Lower lobe of right lung (tissue), 2 donors: ENCODE measurements at regions not wholly inside any gene's neighbourhood (a gene's known extent, or its start where the extent isn't known, plus 50 kb on each side); places are given as distances from the start of the nearest gene placed in this dataset.

Source experiments
- ATAC-seq, 2 donors: fragments of 200-7000 bp; cut with Tn5 transposase; one replicate each; pipeline ENCODE4 v1.9.1; 2020 to 2022; ENCODE audit warnings: mild to moderate bottlenecking in 2 of 2, moderate library complexity in 2 of 2
- DNase-seq: peaks from one replicate; pipeline ENCODE4 v3.0.0-alpha.2; 2020
- H3K27ac ChIP-seq: fragments of 200-600 bp; one replicate; pipeline ENCODE4 v1.8.0; 2022
- H3K27me3 ChIP-seq: fragments of 200-600 bp; one replicate; pipeline ENCODE4 v1.8.0; 2022; ENCODE audit warnings: low read depth
- H3K36me3 ChIP-seq: fragments of 200-600 bp; one replicate; pipeline ENCODE4 v1.8.0; 2022; ENCODE audit warnings: mild to moderate bottlenecking
- H3K4me1 ChIP-seq: fragments of 200-600 bp; one replicate; pipeline ENCODE4 v1.8.0; 2022
- H3K4me3 ChIP-seq: fragments of 200-600 bp; one replicate; pipeline ENCODE4 v1.8.0; 2022; ENCODE audit warnings: mild to moderate bottlenecking
- H3K9me3 ChIP-seq: fragments of 200-600 bp; one replicate; pipeline ENCODE4 v1.8.0; 2022
- CTCF ChIP-seq: fragments of 200-600 bp; IDR thresholded peaks from one replicate; pipeline ENCODE4 v1.8.0; 2022; ENCODE audit warnings: antibody characterized with exemption, mild to moderate bottlenecking
- intact Hi-C: fragments of 100-400 bp; cut with DNase I; formaldehyde crosslinking; loops from one replicate; pipeline ENCODE4 v1.11.0; 2022
- donor health status: DM: no; HTN: yes; CAD: no; lungs with severe emphysema.

- no peaks in the 10 kb centered on the region for H3K36me3 ChIP-seq
- DNase-seq (no peak), ATAC-seq (no peak)
- H3K9me3 ChIP-seq, result no peaks in the 10 kb centered on the region
- no peaks in the 10 kb centered on the region for H3K4me1 ChIP-seq
- H3K27ac ChIP-seq, result no peak overlapping the region
- no peaks in the 10 kb centered on the region for H3K27me3 ChIP-seq
- H3K4me3 ChIP-seq, result no peak overlapping the region
- no peak for TF ChIP-seq CTCF
- intact Hi-C loops, result no loop called here
These were observed 521.9 kb upstream of the PRMT6 start for GRCh38 chr1:106534612-106535011.

GRCh38 chr1:106536741-106537140, 519.7 kb upstream of the PRMT6 start:
- Histone ChIP-seq H3K27ac (no peak overlapping the region), H3K27me3 (no peaks in the 10 kb centered on the region), H3K36me3 (no peaks in the 10 kb centered on the region), H3K4me1 (no peaks in the 10 kb centered on the region), H3K4me3 (no peak overlapping the region), H3K9me3 (peaks cover 9% of the 10 kb centered on the region)
- DNase-seq, result no peak
- ATAC-seq, result no peak
- intact Hi-C loops, result no loop called here
- no peak for TF ChIP-seq CTCF

- no peaks in the 10 kb centered on the region for H3K27me3 ChIP-seq
- no peak for TF ChIP-seq CTCF
- H3K27ac ChIP-seq, result no peak overlapping the region
- H3K36me3 ChIP-seq, result no peaks in the 10 kb centered on the region
- H3K4me3 ChIP-seq, result no peak overlapping the region
- peaks cover 5% of the 10 kb centered on the region for H3K9me3 ChIP-seq
- ATAC-seq (no peak), DNase-seq (no peak)
- intact Hi-C loops, result no loop called here
- H3K4me1 ChIP-seq, result no peaks in the 10 kb centered on the region
These were observed 507.7 kb upstream of the PRMT6 start for GRCh38 chr1:106548726-106549125.

GRCh38 chr1:106554294-106554693, 502.2 kb upstream of the PRMT6 start:
- no peaks in the 10 kb centered on the region for H3K36me3 ChIP-seq
- H3K27ac ChIP-seq, result no peak overlapping the region
- intact Hi-C loops, result no loop called here
- no peaks in the 10 kb centered on the region for H3K27me3 ChIP-seq
- TF ChIP-seq CTCF, result no peak
- no peaks in the 10 kb centered on the region for H3K4me1 ChIP-seq
- no peak overlapping the region for H3K4me3 ChIP-seq
- no peaks in the 10 kb centered on the region for H3K9me3 ChIP-seq
- ATAC-seq, result no peak
- no peak for DNase-seq

- Histone ChIP-seq H3K4me3 (no peak overlapping the region), H3K27ac (no peak overlapping the region), H3K36me3 (no peaks in the 10 kb centered on the region), H3K27me3 (no peaks in the 10 kb centered on the region), H3K9me3 (no peaks in the 10 kb centered on the region), H3K4me1 (no peaks in the 10 kb centered on the region)
- ATAC-seq (no peak), DNase-seq (no peak)
- intact Hi-C loops, result no loop called here
- no peak for TF ChIP-seq CTCF
These were observed 500.9 kb upstream of the PRMT6 start for GRCh38 chr1:106555571-106555970.

GRCh38 chr1:106564192-106564591, 492.3 kb upstream of the PRMT6 start:
- no peaks in the 10 kb centered on the region for H3K36me3 ChIP-seq
- no peaks in the 10 kb centered on the region for H3K9me3 ChIP-seq
- no peak overlapping the region for H3K4me3 ChIP-seq
- no peak overlapping the region for H3K27ac ChIP-seq
- no peaks in the 10 kb centered on the region for H3K4me1 ChIP-seq
- DNase-seq (no peak), ATAC-seq (no peak)
- no peaks in the 10 kb centered on the region for H3K27me3 ChIP-seq
- intact Hi-C loops, result no loop called here
- no peak for TF ChIP-seq CTCF
